Chondrocyte (in vitro differentiated cells): ENCODE measurements at regions not wholly inside any gene's neighbourhood (a gene's known extent, or its start where the extent isn't known, plus 50 kb on each side); places are given as distances from the start of the nearest gene placed in this dataset.

Experiments used
- DNase-seq: peaks from one replicate; pipeline ENCODE4 v3.0.0; 2021; ENCODE audit warnings: mixed read lengths, low spot score
- H3K27ac Mint-ChIP-seq: one replicate; pipeline ENCODE4 v1.8.0; 2021; ENCODE audit warnings: mild to moderate bottlenecking, moderate library complexity, mixed read lengths; ENCODE audit not compliant: unreplicated experiment
- H3K27me3 Mint-ChIP-seq: 2 replicates; pipeline ENCODE4 v1.8.0; 2021; ENCODE audit warnings: low read depth, mixed read lengths
- H3K36me3 Mint-ChIP-seq: 2 replicates; pipeline ENCODE4 v1.8.0; 2021; ENCODE audit warnings: low read depth, mixed read lengths
- H3K4me1 Mint-ChIP-seq: 2 replicates; pipeline ENCODE4 v1.8.0; 2021; ENCODE audit warnings: low read depth, mild to moderate bottlenecking, mixed read lengths
- H3K4me3 Mint-ChIP-seq: one replicate; pipeline ENCODE4 v1.8.0; 2021; ENCODE audit warnings: mild to moderate bottlenecking, moderate library complexity, mixed read lengths; ENCODE audit not compliant: unreplicated experiment
- H3K9me3 Mint-ChIP-seq: 2 replicates; pipeline ENCODE4 v1.8.0; 2021; ENCODE audit warnings: low read depth, mixed read lengths
- TF ChIP-seq, protein P1 (sequence below): fragments of 200-600 bp; sonication (generic); IDR thresholded peaks from 2 replicates; pipeline ENCODE4 v1.5.0; 2021; ENCODE audit warnings: antibody characterized with exemption, mild to moderate bottlenecking, moderate library complexity

DNA sequence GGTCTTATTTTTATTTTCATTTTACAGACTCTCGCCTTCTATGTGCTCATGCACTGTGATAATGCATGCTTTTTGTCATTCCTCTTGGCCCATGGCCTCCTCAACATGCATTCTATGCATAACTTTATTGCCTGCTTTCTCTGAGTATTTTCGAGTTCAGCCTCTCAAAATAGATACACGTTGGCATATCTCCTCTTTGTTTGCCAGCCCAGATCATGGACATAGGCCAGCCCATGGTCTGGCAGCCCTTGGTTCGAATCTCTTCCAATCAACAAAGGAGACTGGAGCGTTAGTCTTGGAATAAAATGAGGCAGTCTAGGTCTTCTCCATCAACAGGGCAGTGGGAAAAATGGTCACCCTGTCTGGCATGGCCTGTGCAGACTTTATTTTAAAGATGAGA lies 279.5 kb upstream of the ADAMTS16 start:
- no peaks in the 10 kb centered on the region for H3K36me3 Mint-ChIP-seq
- no peak overlapping the region for H3K27ac Mint-ChIP-seq
- peaks cover 4% of the 10 kb centered on the region for H3K27me3 Mint-ChIP-seq
- TF ChIP-seq, protein P1, sequence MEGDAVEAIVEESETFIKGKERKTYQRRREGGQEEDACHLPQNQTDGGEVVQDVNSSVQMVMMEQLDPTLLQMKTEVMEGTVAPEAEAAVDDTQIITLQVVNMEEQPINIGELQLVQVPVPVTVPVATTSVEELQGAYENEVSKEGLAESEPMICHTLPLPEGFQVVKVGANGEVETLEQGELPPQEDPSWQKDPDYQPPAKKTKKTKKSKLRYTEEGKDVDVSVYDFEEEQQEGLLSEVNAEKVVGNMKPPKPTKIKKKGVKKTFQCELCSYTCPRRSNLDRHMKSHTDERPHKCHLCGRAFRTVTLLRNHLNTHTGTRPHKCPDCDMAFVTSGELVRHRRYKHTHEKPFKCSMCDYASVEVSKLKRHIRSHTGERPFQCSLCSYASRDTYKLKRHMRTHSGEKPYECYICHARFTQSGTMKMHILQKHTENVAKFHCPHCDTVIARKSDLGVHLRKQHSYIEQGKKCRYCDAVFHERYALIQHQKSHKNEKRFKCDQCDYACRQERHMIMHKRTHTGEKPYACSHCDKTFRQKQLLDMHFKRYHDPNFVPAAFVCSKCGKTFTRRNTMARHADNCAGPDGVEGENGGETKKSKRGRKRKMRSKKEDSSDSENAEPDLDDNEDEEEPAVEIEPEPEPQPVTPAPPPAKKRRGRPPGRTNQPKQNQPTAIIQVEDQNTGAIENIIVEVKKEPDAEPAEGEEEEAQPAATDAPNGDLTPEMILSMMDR, result no peak
- H3K9me3 Mint-ChIP-seq, result no peaks in the 10 kb centered on the region
- DNase-seq, result no peak
- H3K4me3 Mint-ChIP-seq, result no peak overlapping the region
- H3K4me1 Mint-ChIP-seq, result peaks cover 4% of the 10 kb centered on the region

GRCh38 chr5:4862500-4862899 lies 277.6 kb upstream of the ADAMTS16 start:
- Mint-ChIP-seq H3K4me3 (no peak overlapping the region), H3K36me3 (no peaks in the 10 kb centered on the region), H3K27ac (no peak overlapping the region), H3K27me3 (peaks cover 2% of the 10 kb centered on the region), H3K9me3 (no peaks in the 10 kb centered on the region), H3K4me1 (peaks cover 4% of the 10 kb centered on the region)
- no peak for DNase-seq
- TF ChIP-seq, protein P1, result peak; percentile 96

DNA sequence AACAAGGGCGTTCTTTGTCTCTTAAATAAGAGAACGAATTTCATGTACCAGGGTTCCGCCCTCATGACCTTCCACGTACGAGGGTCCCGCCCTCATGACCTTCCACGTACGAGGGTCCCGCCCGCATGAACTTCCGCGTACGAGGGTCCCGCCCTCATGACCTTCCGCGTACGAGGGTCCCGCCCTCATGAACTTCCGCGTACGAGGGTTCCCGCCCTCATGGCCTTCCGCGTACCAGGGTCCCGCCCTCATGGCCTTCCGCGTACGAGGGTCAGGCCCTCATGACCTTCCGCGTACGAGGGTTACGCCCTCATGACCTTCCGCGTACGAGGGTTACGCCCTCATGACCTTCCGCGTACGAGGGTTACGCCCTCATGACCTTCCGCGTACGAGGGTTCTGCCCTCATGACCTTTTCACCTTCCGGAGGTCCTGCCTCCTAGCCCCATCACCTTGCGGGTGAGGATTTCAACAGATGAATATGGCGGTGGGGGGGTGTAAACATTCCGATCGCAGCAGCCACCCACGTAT lies 273.9 kb upstream of the ADAMTS16 start:
- TF ChIP-seq, protein P1, result no peak
- H3K4me3 Mint-ChIP-seq, result no peak overlapping the region
- H3K27me3 Mint-ChIP-seq, result peaks cover 6% of the 10 kb centered on the region
- no peak for DNase-seq
- no peaks in the 10 kb centered on the region for H3K9me3 Mint-ChIP-seq
- no peaks in the 10 kb centered on the region for H3K36me3 Mint-ChIP-seq
- no peak overlapping the region for H3K27ac Mint-ChIP-seq
- no peaks in the 10 kb centered on the region for H3K4me1 Mint-ChIP-seq

DNA sequence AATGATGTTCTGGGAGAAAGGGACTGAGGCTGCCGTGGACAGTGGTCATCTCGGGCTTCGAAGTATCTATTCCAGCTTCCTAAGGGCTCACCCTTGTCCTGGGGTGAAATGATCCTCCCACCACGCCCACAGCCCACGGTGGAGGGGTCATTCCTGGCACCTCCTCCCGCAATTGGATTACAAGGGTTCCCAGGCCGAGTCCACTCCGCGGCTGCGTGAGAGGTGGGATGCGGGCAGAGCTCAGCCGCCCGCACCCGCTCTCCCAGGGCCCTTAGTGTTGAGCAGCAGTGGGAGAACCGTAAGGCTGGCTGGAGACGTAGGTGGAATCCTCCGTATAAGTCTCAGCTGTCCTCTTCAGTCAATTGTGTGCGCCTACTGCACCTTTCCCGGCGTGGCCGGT lies 273.3 kb upstream of the ADAMTS16 start:
- H3K9me3 Mint-ChIP-seq, result no peaks in the 10 kb centered on the region

DNA sequence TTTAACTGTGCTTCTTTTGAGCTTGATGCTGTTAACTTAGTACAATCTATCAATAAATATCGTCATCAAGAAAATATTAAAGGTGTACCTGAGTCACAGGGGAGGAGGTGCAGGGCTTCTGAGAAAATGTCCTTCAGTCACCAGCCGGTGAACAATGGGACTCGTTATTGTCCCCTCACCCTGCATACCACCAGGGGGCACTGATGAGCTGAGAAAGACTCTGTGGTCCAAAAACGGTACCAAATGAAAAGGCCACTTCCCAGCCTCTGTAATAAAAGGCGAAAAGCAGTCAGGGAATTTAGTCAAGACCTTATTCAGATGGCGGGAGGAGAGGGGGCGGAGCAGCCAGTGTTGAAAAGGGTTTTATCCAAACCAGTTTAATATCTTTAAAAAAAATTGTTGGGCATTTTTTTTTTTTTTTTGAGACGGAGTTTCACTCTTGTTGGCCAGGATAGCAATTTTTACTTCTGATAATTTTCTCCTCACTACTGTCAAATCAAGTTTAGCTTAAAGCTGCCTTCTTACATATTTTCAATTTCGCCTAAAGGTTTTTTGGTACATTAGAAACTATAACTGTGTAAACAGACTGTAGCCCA lies 271.9 kb upstream of the ADAMTS16 start:
- no peak for DNase-seq
- no peaks in the 10 kb centered on the region for H3K36me3 Mint-ChIP-seq
- no peaks in the 10 kb centered on the region for H3K9me3 Mint-ChIP-seq
- TF ChIP-seq, protein P1, result peak; percentile 89
- no peaks in the 10 kb centered on the region for H3K4me1 Mint-ChIP-seq
- peaks cover 15% of the 10 kb centered on the region for H3K27me3 Mint-ChIP-seq
- no peak overlapping the region for H3K4me3 Mint-ChIP-seq
- no peak overlapping the region for H3K27ac Mint-ChIP-seq

More for the DNA sequence above, 273.3 kb upstream of the ADAMTS16 start:
- TF ChIP-seq, protein P1, result no peak
- Mint-ChIP-seq H3K36me3 (no peaks in the 10 kb centered on the region), H3K4me1 (no peaks in the 10 kb centered on the region), H3K27ac (no peak overlapping the region), H3K4me3 (no peak overlapping the region), H3K27me3 (peaks cover 10% of the 10 kb centered on the region)
- no peak for DNase-seq
